GM19324 (cell line): ENCODE measurements at regions not wholly inside any gene's neighbourhood (a gene's known extent, or its start where the extent isn't known, plus 50 kb on each side); places are given as distances from the start of the nearest gene placed in this dataset.

Source experiments
- ATAC-seq: cut with Tn5 transposase; IDR thresholded peaks from one replicate; pipeline ENCODE4 v1.9.1; 2021; ENCODE audit warnings: mild to moderate bottlenecking, moderate library complexity; ENCODE audit not compliant: unreplicated experiment, low FRiP score

DNA sequence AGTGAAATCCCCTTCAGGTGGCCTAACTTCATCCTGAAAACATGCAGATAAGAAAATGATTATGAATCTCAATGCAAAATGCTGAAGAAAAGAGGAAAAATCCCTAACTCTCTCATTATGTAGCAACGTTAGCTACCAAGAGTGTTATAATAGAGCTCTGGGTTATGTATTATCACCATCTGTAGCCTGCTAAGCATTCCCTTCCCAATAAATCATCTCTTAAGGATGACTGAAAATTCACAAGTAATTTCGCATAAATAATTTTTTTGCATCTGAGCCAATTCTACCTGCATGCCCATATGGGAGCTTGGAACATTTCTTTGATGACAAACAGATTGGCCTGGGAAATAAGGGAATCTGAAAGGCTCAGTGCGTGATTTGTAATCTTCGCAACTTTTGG lies 216.1 kb downstream of the HTR7 start:
- ATAC-seq, result no peak

DNA sequence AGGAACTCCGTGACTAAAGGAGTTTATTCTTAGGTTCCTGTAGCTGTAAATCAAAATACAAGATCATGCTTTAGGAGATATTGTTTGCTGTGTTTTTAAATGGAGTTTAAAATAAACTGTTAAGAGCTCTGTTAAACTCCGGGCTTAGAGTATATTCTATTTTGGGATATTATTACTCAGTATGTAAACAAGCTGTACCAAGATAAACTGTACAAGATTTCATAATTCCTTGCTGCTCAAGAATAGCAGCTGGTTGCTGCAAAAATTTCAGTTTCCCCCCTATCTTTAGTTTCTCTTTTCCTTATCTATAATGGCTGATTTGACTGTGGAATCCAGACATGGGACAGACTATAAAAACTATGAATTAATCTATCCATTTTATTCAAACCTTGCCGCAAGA lies 215.7 kb downstream of the HTR7 start:
- no peak for ATAC-seq

DNA sequence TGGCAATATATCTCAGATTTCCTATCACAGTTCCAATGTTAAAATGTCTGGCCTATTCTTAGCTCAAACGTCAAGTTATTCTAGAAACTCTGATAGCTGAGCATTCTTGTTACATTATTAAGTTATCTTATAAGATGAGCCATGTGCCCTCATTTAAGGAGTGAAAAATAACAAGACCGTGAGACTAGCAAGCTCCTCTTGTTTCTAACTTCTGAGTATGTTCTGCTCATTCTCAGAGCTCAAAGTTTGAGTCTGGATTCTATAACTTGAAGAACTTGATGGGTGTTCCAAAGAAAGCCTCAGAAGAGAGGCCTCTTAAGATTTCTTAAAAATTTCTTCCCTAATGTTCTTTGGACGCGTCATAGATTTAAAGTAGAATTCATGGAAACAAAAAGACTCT lies 215.2 kb downstream of the HTR7 start:
- no peak for ATAC-seq

DNA sequence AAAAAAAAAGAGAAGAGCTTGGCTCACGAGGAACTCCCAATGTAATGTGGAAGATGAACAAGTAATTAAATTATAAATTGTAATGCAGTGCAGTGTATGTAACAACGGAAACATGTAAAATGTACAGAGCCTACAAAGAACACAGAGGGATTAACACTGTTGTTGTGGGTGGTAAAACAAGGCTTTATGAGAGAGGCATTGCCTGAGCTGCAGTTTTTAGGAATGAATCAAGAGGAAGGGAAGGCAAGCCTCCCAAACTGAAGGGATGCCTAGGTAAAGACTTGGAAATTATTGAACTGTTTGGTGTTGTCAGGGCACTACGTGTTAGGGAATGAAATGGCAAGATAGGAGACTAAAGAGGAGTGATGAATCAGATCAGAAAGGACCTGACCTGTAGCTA lies 213.7 kb downstream of the HTR7 start:
- ATAC-seq, result no peak

DNA sequence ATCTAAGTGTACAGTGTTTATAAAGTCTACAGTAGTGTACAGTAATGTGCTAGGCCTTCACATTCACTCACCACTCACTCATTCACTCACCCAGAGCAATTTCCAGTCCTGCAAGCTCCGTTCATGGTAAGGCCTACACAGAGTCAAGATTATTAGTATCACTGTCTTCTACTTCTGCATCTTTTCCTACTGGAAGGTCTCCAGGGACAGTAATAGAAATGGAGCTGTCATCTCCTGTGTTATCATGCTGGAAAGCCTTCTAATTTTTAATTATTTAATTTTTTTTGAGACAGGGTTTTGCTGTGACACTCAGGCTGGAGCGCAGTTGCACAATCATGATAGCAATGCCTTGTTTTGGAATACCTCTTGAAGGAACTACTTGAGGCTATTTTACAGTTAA lies 207.0 kb downstream of the HTR7 start:
- no peak for ATAC-seq

DNA sequence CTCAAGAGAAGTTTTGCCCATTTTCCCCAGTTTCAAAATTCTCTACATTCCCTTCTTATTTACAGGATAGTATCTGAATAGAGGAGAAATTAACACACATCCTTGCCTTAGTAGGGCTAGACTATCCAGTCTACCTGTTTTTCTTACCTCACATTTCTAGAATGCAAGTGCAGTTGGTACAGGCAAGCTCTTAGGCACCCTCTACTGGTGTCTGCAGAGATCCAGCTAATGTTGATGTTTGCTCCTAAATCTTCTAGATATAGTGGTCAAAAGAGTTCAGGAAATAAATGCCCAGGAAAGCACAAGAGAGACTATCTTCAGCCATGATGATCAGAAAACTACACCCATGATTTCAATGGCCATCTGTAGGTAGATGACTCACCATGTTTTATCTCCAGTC lies 205.3 kb downstream of the HTR7 start:
- ATAC-seq, result no peak

DNA sequence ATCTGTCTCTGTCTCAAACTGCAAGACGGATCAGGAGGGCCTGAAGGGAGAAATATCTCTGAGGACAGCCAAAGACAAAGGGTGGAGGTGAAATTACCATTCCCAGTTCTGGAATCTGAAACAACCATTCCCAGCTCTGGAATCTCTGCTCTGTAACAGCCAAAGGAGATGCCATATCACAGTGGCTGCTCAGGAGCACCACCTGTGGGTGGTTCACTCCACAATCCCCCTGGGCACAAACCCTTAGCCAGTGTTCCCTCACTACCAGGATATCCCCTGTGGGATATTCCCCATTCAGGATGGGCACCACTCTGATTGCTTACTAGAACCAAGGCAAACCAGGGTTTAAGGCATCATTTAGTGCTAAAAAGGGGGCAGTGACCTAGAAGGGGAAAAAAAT lies 199.0 kb downstream of the HTR7 start:
- no peak for ATAC-seq

DNA sequence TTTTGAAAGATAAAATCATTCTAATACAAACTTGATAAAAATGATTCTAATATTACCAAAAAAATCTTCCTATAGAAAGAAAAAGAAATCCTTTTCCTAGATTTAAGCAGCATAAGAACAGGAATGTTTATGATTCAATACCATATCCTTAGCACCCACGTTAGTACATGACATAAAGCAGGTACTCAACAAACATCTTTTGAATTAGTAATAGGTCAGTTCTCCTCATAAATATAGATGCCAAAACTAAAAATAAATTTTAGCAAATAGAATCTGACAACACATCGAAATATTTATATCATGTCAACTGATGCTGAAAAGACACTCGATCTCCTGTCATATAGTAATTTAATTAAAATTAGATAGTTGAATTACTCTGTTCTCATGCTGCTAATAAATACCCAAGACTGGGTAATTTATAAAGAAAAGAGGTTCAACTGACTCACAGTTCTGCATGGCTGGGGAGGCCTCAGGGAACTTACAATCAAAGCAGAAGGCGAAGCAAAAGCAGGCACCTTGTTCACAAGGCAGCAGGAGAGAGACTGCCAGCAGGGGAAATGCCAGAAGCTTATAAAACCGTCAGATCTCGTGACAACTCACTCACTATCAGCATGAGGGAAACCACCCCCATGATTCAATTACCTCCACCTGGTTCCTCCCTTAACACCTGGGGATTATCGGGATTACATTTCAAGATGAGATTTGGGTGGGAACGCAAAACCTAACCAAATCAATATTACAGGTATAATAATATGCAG lies 191.8 kb downstream of the HTR7 start:
- ATAC-seq, result no peak

DNA sequence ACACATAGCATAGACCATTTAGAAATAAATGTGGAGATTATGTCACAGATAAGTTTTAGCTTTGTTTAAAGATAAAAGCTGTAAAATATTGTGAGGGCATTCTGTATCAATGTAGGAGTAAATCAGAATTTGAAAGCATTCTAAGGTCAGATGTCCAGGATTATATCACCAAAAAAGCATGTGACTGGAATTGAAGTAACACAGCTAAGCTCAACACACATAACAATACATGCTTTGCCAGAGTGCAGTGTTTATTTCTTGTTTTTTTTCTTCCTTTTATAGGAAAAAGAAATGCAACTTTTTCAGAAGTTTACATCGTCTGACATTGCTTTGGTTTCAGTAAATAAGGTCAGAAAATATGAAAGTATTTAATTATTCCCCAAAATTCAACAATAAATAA lies 183.4 kb downstream of the HTR7 start:
- ATAC-seq, result no peak

DNA sequence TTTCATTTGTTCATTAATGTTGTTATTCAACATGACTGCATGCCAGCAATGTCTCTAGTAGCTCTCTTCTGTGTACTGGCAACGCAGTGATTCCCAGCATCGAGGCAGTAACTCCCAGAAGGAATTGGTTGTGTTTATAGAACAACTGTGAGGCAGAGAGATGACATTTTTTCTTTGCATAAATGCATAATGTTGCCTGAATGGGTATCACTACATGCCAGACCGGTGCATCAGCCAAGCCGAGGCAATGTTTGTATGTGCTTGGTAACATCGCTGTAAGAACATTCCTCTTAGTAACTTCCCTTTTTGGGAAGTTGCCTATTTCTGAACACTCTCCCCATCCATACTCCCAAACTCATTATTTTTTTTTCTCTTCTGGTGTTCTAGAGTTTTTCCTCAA lies 182.9 kb downstream of the HTR7 start:
- ATAC-seq, result no peak

DNA sequence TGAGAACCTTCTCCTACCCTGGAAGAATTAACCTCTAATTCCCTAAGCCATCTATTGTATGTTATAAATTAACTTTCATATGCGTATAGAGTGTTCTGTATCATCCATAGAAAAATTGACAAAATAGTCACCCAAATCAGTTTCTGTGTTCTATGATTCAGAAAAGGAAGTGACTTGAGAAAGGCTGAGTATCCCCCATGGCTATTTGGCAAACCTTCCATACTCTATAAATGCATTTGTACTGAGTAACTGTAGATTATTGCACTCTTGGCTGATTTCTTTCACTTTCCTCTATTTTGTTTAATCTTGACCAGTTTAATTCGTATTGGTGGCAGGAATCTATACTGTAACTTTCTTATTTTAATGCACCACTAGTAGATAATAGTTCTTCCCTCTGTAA lies 182.2 kb downstream of the HTR7 start:
- no peak for ATAC-seq
